GM19328 (cell line): ENCODE measurements at regions not wholly inside any gene's neighbourhood (a gene's known extent, or its start where the extent isn't known, plus 50 kb on each side); places are given as distances from the start of the nearest gene placed in this dataset.
"Not testable (repeated sequence)": the region's sequence is repeated elsewhere in the genome, so short reads cannot be mapped to it uniquely, and the experiment has no call there.

Experiments used
- ATAC-seq: cut with Tn5 transposase; IDR thresholded peaks from one replicate; pipeline ENCODE4 v1.9.1; 2021; ENCODE audit warnings: mild to moderate bottlenecking, moderate library complexity; ENCODE audit not compliant: unreplicated experiment

DNA sequence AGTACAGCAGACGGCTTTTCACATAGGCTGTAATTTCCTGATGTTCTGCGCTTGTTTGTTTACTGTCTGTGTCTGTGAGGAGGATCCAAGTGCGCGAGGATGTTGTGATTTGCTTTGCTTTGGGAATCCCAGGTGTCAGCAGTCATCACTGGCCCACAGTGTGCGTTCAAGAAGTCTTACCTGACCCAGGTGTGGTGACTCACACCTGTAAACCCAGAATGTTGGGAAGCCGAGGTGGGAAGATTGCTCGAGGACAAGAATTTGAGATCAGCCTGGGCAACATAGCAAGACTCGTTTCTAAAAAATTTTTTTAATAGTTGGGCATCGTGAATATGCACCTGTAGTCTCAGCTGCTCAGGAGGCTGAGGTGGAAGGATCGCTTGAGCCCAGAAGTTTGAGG lies 110.7 kb downstream of the CRLF3 start:
- not testable (repeated sequence) for ATAC-seq

DNA sequence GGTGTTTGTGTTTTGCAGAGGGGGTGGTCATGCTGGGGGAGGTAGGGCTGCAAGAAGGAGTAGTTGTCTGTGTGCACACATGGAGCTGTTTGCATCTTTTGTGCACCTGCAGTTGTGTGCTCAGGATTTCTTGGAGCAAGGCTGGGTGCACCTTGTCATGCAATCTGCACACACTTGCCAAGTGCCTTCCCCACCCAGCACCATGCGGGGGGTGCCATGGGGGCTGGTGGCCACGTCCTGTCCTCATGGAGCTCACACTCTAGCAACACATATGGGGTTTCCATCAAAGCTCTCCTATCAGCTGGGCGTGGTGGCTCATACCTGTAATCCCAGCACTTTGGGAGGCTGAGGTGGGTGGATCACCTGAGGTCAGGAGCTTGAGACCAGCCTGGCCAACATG lies 111.6 kb downstream of the CRLF3 start:
- not testable (repeated sequence) for ATAC-seq

DNA sequence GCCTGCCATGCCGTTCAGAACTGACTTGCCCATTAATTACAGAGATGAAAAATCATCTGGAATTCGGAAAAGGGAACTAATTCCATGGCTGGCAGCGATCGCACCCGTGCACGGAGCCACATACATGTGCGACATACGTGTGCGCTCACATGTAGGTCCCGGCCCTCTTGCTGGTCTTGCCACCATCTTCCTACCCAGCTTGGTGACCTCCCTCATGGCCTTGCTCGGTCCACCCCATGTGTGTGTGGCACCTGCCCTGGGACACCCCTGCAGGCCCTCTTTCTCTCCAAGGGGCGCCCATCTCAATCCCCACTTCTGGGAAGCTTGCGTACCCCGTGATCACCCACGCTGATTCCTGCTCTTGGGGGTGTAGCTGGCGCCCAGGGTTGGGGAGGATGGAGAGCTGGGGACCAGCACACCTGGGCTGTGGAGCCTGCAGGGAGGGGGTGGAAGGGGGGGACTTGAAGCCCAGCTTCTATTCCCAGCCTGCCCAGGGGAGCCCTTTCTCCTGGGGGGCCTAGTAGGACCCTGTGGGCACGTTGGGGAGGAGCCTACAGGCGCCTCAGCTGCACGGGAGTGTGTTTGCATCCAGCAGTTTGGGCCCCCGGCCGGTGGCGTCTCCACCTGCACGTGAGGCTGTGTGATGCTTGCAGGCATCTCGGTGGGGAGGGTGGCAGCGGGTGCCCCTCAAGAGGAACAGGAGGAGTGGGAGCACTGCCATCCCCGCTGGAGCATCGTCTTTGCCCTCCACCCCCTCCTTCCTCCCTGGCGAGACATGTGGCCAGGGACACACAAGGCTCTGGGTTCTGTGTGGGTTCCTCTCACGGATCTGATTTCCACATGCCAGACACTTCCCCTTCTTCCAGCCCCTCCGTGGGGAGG lies 112.6 kb downstream of the CRLF3 start:
- ATAC-seq = not testable (repeated sequence)

DNA sequence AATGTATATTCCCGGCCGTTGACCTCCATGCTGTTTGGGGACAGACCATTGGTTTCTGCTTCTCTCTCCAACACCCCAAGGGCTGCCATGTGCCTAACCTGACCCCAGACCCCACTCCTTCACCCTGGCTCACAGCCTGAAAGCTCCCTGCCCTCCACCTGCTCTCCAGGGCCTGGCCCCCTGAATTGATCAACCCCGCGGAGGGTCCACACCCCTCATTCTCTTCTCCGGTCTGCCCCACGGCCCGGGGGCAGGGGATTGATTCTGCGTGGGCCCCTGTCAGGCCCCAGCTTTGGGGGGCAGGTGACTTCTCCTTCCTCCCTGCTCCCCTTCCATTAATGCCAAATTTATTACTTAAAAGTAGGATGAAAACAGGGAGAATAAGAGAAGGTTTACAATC lies 113.3 kb downstream of the CRLF3 start:
- ATAC-seq = not testable (repeated sequence)

DNA sequence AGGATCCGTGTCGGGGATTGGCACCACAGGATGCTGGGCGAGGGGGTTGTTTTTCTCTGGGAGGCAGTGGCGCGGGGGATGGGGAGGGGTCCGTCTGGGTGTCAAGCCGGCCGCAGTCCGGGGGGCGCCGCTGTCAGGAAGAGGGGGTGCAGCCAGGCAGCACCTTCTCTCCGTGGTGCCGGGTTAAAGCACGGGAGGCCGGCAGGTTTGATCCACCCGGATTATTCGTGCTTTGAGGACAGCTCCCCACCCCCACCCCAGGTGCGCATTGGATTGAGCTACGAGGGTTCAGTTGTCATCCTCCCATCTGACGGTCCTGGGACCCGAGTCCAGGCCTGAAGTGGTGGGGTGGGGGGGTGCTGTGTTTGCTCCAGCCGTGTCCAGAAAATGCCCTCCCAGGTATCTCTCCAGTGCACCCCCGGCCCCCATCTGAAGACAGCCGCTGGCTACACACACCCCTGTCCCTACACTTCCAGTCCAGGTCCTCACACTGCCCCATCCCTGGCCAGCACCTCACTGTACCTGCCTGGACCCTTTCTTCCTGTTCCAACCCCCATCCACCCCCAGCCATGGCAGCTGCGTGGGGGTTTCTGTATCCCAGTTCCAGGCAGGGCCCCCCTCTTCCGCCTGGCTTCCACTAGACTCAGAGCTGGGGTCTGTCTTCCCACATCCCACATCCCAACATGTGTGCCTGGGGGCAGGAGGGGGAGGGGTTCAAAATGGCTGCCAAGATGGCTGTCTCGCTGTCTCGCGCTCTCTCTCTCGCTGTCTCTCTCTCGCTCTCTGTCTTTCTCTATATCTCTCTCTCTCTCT lies 114.0 kb downstream of the CRLF3 start:
- ATAC-seq = not testable (repeated sequence)

DNA sequence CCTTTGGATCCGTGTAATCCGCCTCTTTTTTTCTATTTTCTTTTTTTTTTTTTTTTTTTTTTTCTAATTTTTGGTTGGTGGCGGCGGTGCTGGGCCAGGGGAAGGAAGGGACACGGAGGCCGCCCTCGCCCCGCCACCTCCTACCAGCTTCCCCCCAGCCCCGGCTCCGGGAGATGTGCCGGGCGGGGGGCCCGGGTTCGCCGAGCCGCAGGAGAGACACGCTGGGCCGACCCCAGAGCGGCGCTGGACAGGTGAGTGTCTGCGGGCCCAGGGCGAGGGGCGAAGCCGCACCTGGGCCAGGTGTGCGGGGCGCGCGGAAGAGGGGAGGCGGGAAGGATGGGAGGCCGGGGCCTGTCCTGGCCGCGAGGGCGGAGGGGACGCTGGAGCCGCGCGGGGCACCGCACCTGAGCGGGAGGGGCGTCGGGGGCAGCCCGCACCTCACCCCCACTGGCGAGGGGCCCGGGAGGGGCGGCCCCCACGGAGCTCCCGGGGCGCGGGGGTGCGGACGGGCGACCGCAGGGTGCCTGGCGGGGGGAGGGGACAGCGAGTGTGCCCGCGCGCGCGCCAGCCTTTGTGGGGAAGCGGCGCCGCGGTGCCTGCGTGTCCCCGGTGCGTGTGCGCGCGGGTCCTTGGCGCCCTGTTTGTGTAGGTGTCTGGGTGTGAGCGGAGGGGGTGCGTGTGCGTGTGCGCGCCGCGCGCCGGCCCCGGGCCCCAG lies 114.8 kb downstream of the CRLF3 start:
- not testable (repeated sequence) for ATAC-seq

DNA sequence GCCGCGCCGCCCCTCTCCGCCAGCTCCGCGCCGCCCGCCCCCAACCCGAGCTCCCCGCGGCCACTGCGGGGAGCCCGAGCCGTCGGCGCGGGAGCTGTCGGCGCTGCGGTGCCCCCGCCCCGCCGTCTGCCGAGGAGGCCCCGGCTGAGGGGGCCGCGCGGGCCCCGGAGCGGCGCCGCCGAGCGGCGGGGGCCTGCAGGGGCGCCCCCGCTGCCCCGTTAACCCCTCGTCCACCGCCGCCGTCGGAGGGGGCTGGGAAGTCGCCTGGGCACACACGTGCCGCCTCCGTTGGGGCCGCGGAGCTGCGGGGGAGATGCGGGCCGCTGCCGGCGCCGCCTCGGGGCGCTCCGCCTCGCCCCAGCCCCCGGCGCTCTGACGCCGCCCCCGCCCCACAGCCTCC lies 115.4 kb downstream of the CRLF3 start:
- not testable (repeated sequence) for ATAC-seq

DNA sequence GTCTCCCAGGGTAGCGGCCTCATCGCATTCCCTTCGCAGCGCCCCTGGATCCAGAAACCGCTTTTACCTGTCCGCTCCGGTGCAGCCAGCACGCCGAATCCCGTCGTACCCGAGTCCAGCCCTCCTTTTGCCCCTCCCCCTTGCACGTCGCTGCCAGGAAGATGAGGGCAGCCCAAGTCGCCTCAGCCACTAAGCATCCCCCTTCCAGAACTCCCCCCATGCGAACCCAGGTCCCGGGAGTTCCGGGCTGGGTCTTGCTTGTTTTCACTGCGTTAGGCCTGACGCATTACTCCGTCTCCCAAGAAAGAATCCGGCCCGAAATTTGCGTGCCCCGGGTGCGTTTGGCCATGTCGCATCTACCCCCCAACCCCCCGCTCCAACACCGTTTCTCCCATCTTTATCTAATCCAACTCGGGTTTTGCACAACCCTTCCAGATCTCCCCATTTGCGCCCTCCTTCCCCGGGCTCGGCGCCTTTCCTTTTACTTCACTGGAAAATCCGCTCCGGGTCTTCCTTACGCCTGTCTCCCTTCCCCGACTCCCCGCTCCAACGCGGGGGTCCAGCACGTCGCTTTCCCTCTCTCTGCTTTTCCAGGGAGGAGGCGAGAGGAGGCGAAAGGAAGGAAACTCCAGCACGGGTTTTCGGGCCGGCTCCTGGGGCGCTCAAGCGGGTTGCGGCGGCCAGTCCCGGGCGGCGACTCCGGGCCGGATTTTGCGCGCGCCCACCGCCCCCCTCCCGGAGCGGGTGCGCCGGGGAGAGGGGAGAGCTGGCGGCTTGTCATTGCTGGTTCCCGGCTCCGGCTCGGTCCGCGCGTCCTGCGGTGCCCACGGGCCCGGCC lies 116.0 kb downstream of the CRLF3 start:
- ATAC-seq = not testable (repeated sequence)

DNA sequence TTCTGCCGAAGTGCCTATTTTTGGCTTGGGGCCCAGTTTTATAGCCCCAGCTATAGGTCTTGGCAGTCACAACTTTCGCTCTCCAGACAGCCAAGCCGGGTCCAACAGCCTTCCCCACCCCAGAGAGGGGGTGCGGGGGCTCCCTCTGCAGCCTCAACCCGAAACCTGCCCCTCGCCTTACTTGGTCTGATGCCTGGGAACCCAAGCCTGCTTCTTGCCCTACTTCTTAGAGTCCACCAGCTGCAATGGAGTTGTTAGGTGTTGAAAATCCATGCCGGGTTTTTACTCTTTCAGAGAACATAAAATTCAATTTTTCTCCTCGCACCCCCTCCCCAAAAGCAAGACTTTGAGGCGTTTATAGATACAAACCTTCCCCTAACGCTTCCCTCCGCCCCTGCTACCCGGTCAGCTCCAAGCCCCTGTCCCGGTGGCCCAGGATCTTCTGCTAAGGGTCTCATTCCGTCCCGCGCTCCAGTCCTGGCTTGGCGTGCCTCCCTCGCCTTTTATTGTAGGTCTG lies 116.7 kb downstream of the CRLF3 start:
- not testable (repeated sequence) for ATAC-seq

DNA sequence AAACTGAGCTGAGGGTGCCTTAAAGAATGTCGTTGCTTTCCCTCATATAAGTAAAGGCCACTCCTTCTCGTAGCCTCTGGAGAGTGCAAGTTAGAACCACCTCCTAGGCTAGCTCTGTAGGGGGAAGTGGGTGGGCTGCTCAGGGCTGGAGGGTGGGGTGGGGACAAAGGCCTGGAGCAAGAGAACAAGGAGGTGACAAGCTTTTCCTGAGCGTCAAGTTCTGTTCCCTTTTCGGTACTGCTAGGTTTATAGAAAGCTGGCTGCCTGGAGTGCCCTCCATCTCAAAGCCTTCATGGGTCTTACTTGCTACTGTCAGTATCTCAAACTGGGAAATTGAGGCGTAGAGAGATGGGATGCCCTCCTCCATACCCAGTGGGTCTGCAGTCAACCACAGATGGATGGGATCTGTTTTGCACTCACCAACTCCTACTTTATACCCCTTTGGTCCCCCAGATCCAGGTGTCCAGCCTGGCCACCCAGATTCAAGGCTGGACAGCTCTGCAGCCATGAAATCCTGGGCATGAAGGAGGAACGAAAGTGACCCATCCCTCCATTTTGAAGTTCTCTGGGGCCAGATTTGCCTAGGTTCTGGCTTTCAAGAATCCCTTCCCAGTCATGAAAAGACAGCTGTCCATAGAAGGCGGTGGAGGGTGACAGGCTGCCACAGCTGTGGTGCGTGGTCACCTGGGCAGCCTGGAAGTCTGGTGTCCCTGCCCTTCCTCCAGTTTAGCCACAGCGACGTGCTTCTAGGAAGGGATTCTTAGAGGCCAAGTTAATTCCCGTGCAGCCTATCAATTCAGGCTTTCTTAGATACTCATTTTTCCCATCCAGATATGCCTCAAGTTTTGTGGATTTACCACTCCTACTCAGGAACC lies 117.8 kb downstream of the CRLF3 start:
- ATAC-seq = not testable (repeated sequence)

DNA sequence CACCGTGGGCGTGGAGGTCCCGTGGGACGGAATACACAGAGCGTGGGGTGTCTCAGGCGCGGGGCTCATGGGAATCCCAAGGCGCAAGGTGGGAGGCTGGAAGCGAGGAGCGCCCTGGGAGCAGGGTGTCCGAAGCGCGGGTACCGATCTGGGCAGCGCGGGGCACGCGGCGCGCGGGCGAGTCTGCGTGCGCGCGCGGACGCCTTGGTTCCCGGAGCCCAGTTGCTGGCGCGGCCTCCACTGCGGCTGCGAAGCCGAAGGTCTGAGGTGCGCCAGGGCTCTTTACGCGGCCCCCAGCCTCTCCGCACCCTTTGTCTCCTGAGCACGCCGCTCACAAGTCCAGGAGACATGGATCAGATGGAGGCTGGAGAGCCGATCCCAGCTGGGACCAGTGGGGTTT lies 118.5 kb downstream of the CRLF3 start:
- not testable (repeated sequence) for ATAC-seq

DNA sequence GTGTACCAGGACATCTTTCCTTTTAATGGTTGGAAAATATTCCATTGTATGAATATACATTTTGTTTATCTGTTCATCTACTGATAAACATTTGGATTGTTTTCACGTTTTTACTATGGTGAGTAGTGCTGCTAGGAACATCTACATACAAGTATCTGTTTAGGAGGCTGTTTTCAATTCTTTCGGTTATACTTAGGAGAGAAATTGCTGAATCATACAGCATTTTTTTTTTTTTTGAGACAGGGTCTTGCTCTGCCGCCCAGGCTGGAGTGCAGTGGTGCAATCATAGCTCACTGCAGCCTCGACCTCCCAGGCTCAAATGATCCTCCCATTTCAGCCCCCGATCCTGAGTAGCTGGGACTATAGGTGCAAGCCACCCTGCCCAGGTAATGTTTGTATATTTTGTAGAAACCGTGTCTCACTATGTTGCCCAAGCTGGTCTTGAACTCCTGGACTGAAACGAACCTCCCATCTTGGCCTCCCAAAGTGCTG lies 122.9 kb downstream of the CRLF3 start:
- ATAC-seq = no peak

DNA sequence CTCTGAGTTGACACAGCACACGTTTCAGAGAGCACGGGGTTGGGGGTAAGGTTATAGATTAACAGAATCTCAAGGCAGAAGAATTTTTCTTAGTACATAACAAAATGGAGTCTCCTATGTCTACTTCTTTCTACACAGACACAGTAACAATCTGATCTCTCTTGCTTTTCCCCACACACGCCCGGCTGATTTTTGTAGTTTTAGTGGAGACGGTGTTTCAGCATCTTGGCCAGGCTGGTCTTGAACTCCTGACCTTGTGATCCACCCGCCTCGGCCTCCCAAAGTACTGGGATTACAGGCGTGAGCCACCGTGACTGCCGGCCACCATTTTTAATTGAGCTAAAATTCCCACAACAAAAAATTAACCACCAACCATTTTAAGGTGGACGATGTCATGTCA lies 123.7 kb downstream of the CRLF3 start:
- not testable (repeated sequence) for ATAC-seq

DNA sequence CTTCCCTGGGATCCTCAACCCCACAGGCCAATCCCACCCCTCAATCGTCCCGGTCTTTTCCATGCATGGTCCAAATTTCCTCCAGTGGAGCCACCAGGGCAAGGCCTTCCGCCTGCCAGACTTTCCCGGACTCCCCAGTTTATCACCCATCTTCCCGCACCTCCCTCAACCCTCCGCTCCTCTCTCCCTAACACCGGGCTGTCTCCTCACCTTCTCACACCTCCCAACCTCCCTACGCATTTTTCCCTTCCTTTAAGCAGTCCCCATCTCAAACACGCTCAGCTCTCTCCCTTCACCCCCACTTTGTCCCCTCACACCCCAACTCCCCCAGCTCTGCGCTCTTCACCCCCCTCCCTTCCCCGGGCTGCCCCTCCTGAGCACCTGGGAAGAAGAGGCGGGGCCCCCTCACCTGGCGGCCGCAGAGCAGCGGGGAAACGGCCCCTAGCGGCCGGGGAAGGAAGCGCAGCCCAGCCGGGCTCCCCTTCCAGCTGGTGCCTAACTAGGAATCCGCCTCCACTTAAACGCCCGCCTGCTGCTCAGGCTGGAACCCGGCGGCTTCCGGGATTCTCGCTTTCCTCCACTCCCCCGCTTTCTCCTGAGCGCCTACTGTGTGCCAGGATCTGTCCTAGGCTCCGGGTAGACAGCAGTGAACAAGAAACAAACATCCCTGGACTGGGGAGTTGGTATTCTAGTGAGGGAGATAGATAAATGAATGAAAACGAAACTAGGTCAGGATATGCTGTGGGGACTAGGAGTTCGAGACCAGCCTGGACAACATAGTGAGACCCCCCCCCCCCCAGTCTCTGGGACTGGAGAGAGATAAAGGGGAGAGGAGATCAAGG lies 126.7 kb downstream of the CRLF3 start:
- ATAC-seq = not testable (repeated sequence)

DNA sequence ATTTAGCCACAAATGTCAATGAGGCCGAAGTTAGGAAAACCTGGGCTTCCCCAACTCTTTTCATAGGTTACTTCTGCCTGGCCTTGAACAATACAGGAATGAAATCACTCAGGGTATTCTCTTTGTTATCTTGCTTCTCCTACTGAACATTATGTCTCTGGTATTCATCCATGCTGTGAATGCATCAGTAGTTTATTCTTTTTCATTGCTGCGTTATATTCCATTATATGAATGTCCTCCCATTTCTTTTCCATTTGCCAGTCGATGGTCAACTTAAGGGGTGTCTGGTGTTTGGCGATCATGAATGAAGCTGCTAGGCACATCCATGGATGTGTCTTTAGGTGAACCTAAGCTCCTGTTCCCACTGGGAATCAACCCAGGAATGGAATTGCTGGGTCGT lies 128.3 kb downstream of the CRLF3 start:
- no peak for ATAC-seq

DNA sequence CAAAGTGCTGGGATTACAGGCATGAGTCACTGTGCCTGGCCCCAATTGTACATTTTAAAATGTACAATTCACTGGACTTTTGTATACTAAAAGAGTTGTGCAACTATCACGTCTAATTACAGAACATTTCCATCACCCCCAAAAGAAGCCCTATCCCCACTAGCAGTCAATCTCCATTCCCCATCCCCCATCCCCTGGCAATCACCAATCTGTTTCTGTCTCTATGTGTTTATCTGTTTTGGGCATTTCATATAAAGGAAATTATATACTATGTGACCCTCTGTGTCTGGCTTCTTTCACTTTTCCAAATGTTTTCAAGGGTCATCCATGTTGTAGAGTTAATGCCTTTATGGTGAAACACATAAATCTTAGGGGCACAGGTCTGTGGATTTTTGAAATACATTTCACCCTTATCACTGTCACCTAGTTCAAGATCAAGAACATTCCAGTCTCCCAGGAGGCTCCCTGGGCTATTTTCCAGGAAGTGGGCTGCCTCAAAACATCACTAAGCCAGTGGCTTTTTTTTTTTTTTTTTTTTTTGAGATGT lies 129.2 kb downstream of the CRLF3 start:
- not testable (repeated sequence) for ATAC-seq

DNA sequence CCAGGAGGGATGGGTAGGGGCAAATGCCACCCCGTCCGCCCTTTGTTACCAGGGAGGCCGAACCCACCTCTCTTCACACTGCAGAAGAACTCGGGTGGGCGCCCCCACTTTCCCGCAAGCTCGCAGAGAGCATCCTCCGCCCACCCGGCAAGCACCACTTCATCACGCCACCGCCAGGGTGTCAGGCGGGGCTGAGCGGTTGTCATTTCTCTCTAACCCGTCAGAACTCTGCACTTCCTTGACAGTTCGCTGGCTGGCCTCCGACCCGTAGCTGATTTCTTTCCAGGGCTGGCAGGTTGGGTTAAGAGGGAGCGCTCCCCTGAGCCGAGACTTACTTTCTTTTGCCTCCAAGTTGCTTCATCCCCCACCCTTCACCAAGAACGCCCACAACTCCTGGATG lies 130.7 kb downstream of the CRLF3 start:
- not testable (repeated sequence) for ATAC-seq
